Astrocyte (in vitro differentiated cells and primary cell): ENCODE measurements at regions not wholly inside any gene's neighbourhood (a gene's known extent, or its start where the extent isn't known, plus 50 kb on each side); places are given as distances from the start of the nearest gene placed in this dataset.

Experiments
- EZH2 ChIP-seq: IDR thresholded peaks from 2 replicates; pipeline ENCODE4 v1.6.1; 2012; ENCODE audit warnings: mild to moderate bottlenecking, low read length, inconsistent platforms; ENCODE audit not compliant: insufficient read depth
- TF ChIP-seq, protein P1 (sequence below): IDR thresholded peaks from 2 replicates; pipeline ENCODE4 v1.5.1; 2011; ENCODE audit warnings: low read depth, mild to moderate bottlenecking, inconsistent platforms, low read length, moderate library complexity; ENCODE audit not compliant: insufficient read depth

- TF ChIP-seq, protein P1, sequence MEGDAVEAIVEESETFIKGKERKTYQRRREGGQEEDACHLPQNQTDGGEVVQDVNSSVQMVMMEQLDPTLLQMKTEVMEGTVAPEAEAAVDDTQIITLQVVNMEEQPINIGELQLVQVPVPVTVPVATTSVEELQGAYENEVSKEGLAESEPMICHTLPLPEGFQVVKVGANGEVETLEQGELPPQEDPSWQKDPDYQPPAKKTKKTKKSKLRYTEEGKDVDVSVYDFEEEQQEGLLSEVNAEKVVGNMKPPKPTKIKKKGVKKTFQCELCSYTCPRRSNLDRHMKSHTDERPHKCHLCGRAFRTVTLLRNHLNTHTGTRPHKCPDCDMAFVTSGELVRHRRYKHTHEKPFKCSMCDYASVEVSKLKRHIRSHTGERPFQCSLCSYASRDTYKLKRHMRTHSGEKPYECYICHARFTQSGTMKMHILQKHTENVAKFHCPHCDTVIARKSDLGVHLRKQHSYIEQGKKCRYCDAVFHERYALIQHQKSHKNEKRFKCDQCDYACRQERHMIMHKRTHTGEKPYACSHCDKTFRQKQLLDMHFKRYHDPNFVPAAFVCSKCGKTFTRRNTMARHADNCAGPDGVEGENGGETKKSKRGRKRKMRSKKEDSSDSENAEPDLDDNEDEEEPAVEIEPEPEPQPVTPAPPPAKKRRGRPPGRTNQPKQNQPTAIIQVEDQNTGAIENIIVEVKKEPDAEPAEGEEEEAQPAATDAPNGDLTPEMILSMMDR, result no peak
- no peak for TF ChIP-seq EZH2
Observed at GRCh38 chr5:169384661-169385060, 83.7 kb upstream of the SLIT3 start.
